ENCODE measurements at regions not wholly inside any gene's neighbourhood (a gene's known extent, or its start where the extent isn't known, plus 50 kb on each side); places are given as distances from the start of the nearest gene placed in this dataset.

- TF ChIP-seq CTCF (conservative IDR thresholded peaks at IDR 0.05; ENCODE audit: low read depth, low read length), result no peak
- no peak for DNase-seq (ENCODE audit: low read depth)
- H3K4me3 ChIP-seq (ENCODE audit: low read depth, low read length), result no peak overlapping the region
Measured at GRCh38 chr10:4020631-4021030, 235.6 kb upstream of the KLF6 start.

GRCh38 chr10:4018054-4018511 is 233.1 kb upstream of the KLF6 start:
- no peak for TF ChIP-seq CTCF (conservative IDR thresholded peaks at IDR 0.05; ENCODE audit: low read depth, low read length)
- no peak for DNase-seq (ENCODE audit: low read depth)

GRCh38 chr10:4017336-4017735 is 232.3 kb upstream of the KLF6 start:
- H3K4me3 ChIP-seq (ENCODE audit: low read depth, low read length), result no peak overlapping the region
- no peak for TF ChIP-seq CTCF (conservative IDR thresholded peaks at IDR 0.05; ENCODE audit: low read depth, low read length)
- no peak for DNase-seq (ENCODE audit: low read depth)

More at GRCh38 chr10:4018054-4018511, 233.1 kb upstream of the KLF6 start:
- no peak overlapping the region for H3K4me3 ChIP-seq (ENCODE audit: low read depth, low read length)

DNA sequence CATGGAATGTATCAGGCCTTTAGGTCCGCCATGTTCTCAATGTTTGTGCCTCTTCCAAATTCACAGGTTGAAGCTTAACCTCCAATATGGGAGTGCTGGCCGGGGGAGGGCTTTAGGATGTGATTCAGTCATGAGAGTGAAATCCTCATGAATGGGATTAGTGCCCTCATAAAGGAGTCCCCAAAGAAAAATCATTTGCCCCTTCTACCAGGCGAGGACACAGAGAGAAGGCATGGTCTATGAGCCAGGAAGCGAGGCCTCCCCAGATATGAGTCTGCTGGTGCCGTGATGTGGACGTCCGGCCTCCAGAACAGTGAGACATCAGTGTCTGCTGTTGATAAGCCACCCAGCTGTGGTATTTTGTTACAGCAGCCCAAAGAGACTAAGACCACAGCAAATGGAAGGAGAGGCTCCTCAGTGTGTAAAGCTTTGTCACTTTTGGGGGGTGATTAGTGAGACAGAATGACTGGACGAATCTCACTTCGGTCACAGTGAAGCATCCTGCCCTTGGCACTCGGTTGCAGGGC is 231.3 kb upstream of the KLF6 start:
- DNase-seq (ENCODE audit: low read depth), result no peak
- H3K4me3 ChIP-seq (ENCODE audit: low read depth, low read length), result no peak overlapping the region
- no peak for TF ChIP-seq CTCF (conservative IDR thresholded peaks at IDR 0.05; ENCODE audit: low read depth, low read length)

DNA sequence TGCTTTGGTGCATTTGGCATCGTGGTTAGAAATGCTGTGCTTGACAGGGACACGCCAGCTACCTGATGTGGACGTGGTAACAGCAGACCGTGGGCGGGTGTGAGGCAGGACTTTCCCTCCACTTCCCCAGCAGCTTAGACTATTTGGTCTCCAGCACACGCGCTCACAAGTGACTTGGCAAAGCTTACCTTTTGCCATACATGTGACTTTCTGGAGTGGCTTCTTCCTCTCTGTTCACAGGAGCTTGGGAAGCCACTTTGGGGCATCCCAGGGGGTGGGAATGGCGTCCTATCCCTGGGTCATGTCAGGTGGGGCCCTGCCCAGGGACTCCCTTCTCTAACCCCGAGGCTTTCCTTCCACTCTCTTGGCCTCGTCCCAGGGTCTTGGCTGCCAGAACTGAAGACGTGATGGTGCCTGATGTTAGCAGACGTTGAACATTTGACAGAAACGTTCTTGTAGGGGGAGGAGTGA is 228.7 kb upstream of the KLF6 start:
- H3K4me3 ChIP-seq (ENCODE audit: low read depth, low read length), result no peak overlapping the region
- DNase-seq (ENCODE audit: low read depth), result no peak
- no peak for TF ChIP-seq CTCF (conservative IDR thresholded peaks at IDR 0.05; ENCODE audit: low read depth, low read length)

DNA sequence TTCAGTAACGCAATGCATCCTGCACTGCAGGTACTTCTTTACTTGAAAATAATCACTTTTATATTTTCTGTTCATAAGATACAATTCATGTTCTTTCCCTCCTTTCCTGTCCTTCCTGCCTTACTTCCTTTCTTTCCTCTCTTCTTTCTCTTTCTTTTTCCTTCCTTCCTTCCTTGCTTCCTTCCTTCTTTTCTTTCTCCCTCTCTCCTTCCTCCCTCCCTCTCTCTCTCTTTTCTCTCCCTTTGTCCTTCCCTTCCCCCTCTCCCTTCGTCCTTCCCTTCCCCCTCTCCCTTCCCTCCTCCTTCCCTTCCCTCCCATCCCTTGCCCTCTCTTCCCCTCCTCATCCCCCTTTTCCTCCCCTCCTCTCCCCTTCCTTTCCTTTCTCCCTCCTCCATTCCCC is 227.8 kb upstream of the KLF6 start:
- DNase-seq (ENCODE audit: low read depth), result no peak
- no peak for TF ChIP-seq CTCF (conservative IDR thresholded peaks at IDR 0.05; ENCODE audit: low read depth, low read length)
- no peak overlapping the region for H3K4me3 ChIP-seq (ENCODE audit: low read depth, low read length)

DNA sequence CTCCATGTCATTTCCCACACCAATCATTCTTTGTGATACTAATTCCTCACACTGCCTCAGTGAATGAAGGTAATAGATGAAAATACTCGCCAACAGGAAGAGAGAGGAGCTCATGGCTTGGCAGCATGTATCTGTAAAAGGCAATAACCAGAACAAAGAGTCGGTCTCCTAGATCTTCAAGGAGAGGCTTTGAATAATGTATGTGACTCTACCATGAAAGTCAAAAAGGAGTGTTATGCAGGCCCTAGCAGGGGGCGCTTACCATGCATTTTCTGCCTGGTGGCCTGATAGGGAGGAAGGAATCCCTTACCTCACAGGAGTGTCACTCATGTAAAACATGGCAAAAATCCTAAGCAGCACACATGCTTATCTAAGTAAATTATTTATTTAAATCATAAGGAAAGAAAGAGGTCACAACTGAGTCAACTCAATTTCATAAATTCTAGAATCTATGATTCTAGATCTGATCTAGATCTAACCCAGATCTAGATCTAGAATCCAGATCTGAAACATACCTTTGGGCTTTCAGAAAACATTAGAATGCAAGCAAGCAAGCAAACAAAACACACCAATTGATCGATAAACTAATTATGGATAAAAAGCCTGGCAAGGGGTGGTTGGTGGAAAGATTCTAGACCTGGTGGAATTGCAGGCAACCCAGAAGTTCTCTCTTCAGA is 226.3 kb upstream of the KLF6 start:
- no peak for DNase-seq (ENCODE audit: low read depth)
- no peak overlapping the region for H3K4me3 ChIP-seq (ENCODE audit: low read depth, low read length)
- no peak for TF ChIP-seq CTCF (conservative IDR thresholded peaks at IDR 0.05; ENCODE audit: low read depth, low read length)
